ENCODE measurements at regions not wholly inside any gene's neighbourhood (a gene's known extent, or its start where the extent isn't known, plus 50 kb on each side); places are given as distances from the start of the nearest gene placed in this dataset.

DNA sequence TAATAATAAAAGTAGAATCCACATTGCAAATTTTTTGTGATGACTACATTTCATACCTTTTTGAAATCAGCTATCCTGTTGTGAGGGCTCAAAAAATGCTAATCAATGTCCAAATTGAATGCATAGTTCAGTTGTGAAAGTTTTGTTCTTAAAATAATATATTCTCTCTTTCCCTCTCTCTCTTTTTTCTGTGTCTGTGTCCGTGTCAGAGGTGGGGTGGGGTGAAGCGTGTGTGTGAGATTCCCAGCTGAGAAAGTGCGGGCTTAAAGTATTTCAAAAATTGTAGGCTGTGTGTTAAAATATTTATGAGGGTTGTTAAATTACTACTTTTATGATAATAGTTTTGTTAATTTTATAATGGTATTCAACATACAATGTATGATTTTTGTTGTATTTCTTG, 388.0 kb upstream of the LRRTM4 start:
- TF ChIP-seq, protein P1, sequence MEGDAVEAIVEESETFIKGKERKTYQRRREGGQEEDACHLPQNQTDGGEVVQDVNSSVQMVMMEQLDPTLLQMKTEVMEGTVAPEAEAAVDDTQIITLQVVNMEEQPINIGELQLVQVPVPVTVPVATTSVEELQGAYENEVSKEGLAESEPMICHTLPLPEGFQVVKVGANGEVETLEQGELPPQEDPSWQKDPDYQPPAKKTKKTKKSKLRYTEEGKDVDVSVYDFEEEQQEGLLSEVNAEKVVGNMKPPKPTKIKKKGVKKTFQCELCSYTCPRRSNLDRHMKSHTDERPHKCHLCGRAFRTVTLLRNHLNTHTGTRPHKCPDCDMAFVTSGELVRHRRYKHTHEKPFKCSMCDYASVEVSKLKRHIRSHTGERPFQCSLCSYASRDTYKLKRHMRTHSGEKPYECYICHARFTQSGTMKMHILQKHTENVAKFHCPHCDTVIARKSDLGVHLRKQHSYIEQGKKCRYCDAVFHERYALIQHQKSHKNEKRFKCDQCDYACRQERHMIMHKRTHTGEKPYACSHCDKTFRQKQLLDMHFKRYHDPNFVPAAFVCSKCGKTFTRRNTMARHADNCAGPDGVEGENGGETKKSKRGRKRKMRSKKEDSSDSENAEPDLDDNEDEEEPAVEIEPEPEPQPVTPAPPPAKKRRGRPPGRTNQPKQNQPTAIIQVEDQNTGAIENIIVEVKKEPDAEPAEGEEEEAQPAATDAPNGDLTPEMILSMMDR (IDR thresholded peaks at IDR 0.05; ENCODE audit: unreplicated experiment): no peak
- no peaks in the 10 kb centered on the region for H3K4me1 Mint-ChIP-seq (ENCODE audit: unreplicated experiment)
- no peaks in the 10 kb centered on the region for H3K27me3 Mint-ChIP-seq (ENCODE audit: unreplicated experiment)
- DNase-seq (ENCODE audit: low spot score): no peak
- no peak overlapping the region for H3K4me3 Mint-ChIP-seq (ENCODE audit: unreplicated experiment)
- H3K27ac Mint-ChIP-seq (ENCODE audit: unreplicated experiment): no peak overlapping the region
- no peaks in the 10 kb centered on the region for H3K36me3 Mint-ChIP-seq (ENCODE audit: low read depth, unreplicated experiment)
- no peaks in the 10 kb centered on the region for H3K9me3 Mint-ChIP-seq (ENCODE audit: unreplicated experiment)

DNA sequence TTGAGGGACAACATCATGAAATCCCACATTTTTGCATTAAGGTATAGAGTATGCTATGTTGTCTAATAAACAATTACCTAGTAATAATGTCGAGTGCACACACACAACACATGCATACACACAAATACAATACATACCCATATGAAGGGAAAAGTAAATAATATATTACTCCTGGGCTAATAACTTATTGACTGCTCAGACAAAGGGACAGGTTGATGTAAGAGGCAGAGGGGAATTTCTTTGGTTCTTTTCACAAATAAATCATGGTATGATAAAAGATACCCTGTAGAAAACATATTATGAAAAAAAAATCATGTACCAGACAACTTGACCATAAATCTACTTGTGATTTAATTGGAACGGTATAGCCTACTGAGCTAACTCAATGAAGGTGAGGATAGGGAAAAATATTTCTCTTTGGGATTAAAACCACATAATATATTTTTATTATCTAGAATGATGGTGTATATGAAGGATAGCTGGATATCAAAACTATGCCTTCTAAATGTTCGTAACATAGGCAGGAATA, 398.7 kb upstream of the LRRTM4 start:
- no peak overlapping the region for H3K27ac Mint-ChIP-seq (ENCODE audit: unreplicated experiment)
- no peaks in the 10 kb centered on the region for H3K27me3 Mint-ChIP-seq (ENCODE audit: unreplicated experiment)
- no peaks in the 10 kb centered on the region for H3K4me1 Mint-ChIP-seq (ENCODE audit: unreplicated experiment)
- TF ChIP-seq, protein P1 (IDR thresholded peaks at IDR 0.05; ENCODE audit: unreplicated experiment): no peak
- H3K36me3 Mint-ChIP-seq (ENCODE audit: low read depth, unreplicated experiment): no peaks in the 10 kb centered on the region
- H3K9me3 Mint-ChIP-seq (ENCODE audit: unreplicated experiment): no peaks in the 10 kb centered on the region
- no peak for DNase-seq (ENCODE audit: low spot score)
- no peak overlapping the region for H3K4me3 Mint-ChIP-seq (ENCODE audit: unreplicated experiment)

GRCh38 chr2:77922567-77922966, 400.4 kb upstream of the LRRTM4 start:
- H3K9me3 Mint-ChIP-seq (ENCODE audit: unreplicated experiment): no peaks in the 10 kb centered on the region
- H3K36me3 Mint-ChIP-seq (ENCODE audit: low read depth, unreplicated experiment): no peaks in the 10 kb centered on the region
- no peak overlapping the region for H3K27ac Mint-ChIP-seq (ENCODE audit: unreplicated experiment)
- DNase-seq (ENCODE audit: low spot score): no peak
- H3K27me3 Mint-ChIP-seq (ENCODE audit: unreplicated experiment): no peaks in the 10 kb centered on the region
- TF ChIP-seq, protein P1 (IDR thresholded peaks at IDR 0.05; ENCODE audit: unreplicated experiment): no peak
- H3K4me3 Mint-ChIP-seq (ENCODE audit: unreplicated experiment): no peak overlapping the region
- H3K4me1 Mint-ChIP-seq (ENCODE audit: unreplicated experiment): no peaks in the 10 kb centered on the region

DNA sequence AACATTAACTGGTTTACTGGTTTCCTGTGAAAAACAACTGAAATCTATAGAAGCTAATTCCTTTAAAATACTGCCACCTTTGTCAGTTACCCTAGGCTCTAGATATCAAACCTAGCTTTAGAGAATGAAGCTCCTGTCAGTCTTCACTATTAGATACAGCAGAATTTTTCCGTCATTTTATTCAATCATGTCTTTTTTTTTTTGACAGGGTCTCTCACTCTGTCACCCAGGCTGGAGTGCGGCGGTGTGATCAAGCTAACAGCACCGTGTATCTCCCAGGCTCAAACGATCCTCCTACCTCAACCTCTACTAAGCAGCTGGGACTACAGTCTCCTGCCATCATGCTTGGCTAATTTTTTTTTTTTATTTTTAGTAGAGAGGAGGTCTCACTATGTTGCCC, 415.2 kb upstream of the LRRTM4 start:
- H3K4me1 Mint-ChIP-seq (ENCODE audit: unreplicated experiment): no peaks in the 10 kb centered on the region
- H3K4me3 Mint-ChIP-seq (ENCODE audit: unreplicated experiment): no peak overlapping the region
- H3K9me3 Mint-ChIP-seq (ENCODE audit: unreplicated experiment): no peaks in the 10 kb centered on the region
- TF ChIP-seq, protein P1 (IDR thresholded peaks at IDR 0.05; ENCODE audit: unreplicated experiment): no peak
- no peaks in the 10 kb centered on the region for H3K36me3 Mint-ChIP-seq (ENCODE audit: low read depth, unreplicated experiment)
- no peak for DNase-seq (ENCODE audit: low spot score)
- no peak overlapping the region for H3K27ac Mint-ChIP-seq (ENCODE audit: unreplicated experiment)
- peaks cover 1% of the 10 kb centered on the region for H3K27me3 Mint-ChIP-seq (ENCODE audit: unreplicated experiment)

- no peaks in the 10 kb centered on the region for H3K36me3 Mint-ChIP-seq (ENCODE audit: low read depth, unreplicated experiment)
- no peaks in the 10 kb centered on the region for H3K9me3 Mint-ChIP-seq (ENCODE audit: unreplicated experiment)
- H3K27me3 Mint-ChIP-seq (ENCODE audit: unreplicated experiment): peaks cover 1% of the 10 kb centered on the region
- no peak overlapping the region for H3K4me3 Mint-ChIP-seq (ENCODE audit: unreplicated experiment)
- no peak for DNase-seq (ENCODE audit: low spot score)
- no peak overlapping the region for H3K27ac Mint-ChIP-seq (ENCODE audit: unreplicated experiment)
- TF ChIP-seq, protein P1 (IDR thresholded peaks at IDR 0.05; ENCODE audit: unreplicated experiment): no peak
- H3K4me1 Mint-ChIP-seq (ENCODE audit: unreplicated experiment): no peaks in the 10 kb centered on the region
Measured at GRCh38 chr2:77938462-77938861, 416.3 kb upstream of the LRRTM4 start.

Data from endothelial cell (in vitro differentiated cells).